NCI-H2081 treated with DMSO at 0.1 percent for 48 hours (cell line): ENCODE measurements at regions not wholly inside any gene's neighbourhood (a gene's known extent, or its start where the extent isn't known, plus 50 kb on each side); places are given as distances from the start of the nearest gene placed in this dataset.
"Not testable (repeated sequence)": the region's sequence is repeated elsewhere in the genome, so short reads cannot be mapped to it uniquely, and the experiment has no call there.

Source experiments
- DNase-seq: peaks from one replicate; lab custom pipeline; 2025; lab: John Stamatoyannopoulos, UW

DNA sequence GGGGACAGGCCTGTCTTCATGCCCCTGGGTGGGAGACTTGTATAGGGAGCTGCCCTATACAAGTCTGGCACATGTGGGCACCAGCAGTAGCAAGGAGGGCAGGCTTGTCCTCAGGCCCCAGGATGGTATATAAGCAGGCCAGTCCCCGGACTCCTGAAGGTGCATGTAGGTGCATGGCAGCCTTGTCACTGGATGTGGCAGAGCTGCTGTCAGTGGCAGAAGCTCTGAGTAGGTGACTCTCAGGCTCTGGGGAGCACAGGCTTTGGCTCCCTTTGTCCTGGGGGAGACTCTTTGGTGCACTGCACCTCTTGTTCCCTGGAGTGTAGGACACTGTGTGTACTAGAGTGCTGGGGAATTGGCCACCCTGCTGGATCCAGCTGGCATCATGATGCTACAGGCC, 376.7 kb upstream of the DIPK2B start:
- DNase-seq, result no peak

DNA sequence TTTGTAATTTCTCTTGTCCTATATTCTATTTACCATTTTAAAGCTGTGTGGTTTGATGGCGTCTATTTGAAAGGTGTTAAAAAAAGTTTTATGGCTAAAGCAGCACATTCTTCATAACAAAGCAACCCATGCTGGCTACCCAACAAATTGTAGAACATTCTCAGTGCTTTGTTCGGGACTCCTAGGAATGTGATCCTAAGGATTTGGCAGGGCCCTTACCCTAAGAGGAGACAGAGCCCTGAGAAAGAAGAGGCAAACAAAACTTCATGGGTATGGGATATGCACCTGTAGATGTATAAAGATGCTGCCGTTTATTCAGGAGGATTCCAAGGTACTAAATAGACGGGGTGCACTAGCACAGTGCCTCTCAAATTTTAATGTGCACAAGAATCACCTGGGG, 370.8 kb upstream of the DIPK2B start:
- no peak for DNase-seq

DNA sequence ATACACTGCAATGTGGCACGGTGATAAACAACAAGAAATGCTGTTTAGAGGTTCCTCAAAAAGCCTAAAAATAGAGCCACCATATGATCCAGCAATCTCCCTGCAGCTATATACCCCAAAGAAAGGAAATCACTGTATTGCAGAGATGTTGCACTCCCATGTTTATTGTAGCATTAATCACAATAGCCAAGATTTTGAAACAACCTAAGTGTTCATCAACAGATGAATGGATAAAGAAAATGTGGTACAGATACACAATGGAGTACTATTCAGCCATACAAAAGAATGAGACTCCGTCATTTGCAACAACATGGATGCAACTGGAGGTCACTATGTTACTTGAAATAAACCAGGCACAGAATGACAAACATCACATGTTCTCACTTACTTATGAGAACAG, 365.8 kb upstream of the DIPK2B start:
- DNase-seq, result no peak

DNA sequence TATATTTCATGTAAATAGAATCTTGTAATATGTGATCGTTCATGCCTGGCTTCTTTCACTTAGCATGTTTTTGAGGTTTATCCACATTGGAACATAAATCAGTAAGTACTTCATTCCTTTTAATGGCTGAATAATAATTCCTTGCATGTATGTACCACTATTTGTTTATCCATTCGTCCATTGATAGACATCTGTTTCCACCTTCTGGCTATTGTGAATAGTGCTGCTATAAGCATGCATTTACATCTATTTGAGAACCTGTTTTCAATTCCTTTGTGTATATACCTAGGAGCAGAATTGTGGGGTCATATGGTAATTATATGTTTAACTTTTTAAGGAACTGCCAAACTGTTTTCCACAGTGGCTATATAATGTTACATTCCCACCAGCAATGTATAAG, 356.7 kb upstream of the DIPK2B start:
- no peak for DNase-seq

DNA sequence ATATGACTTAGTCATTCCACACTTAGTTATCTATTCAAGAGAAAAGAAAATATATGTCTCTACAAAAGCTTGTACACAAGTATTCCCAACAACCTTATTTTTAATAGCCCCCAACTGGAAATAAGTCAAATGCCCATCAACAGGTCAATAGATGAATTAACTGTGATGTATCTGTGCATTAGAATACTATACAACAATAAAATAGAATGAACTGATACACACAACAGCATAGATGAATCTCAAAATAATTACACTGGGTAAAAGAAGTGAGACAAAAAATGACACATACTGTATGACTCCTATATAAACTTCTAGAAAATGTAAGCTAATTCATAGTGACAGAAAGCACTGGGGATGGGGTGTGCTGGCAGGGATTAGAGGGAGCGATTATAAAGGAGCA, 354.1 kb upstream of the DIPK2B start:
- DNase-seq, result no peak

DNA sequence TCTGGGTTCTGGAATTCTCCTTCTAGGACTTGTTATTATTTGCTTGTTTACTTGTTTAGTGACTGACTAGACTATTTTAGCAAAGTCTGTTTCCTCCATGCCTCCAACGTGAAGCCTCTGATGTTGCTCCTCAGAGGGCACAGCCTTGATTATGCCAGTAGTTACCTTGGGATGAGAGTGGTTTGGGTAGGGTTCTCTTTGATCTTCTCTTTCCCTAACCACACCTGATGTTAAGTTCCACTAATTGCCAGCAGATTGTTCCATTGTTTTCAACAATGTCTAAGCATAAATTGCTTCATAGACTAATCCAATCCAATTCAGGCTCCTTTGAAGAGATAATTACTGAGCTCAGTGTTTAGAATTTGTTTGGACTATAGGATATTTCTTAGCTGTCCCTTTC, 352.7 kb upstream of the DIPK2B start:
- DNase-seq, result no peak

DNA sequence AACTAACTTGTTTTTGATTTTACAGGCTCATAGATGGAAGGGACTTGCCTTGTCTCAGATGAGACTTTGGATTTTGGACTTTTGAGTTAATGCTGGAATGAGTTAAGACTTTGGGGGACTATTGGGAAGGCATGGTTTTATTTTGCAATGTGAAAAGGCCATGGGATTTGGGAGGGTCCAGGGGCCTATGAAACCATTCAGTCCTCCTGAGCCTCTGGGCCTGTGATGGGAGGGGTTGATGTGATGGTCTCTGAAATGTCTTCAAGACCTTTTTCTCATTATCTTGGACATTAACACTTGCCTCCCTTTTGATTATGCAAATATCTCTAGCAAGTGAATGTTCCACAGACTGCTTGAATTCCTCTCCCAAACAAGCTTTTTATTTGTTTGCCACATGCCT, 346.0 kb upstream of the DIPK2B start:
- not testable (repeated sequence) for DNase-seq

DNA sequence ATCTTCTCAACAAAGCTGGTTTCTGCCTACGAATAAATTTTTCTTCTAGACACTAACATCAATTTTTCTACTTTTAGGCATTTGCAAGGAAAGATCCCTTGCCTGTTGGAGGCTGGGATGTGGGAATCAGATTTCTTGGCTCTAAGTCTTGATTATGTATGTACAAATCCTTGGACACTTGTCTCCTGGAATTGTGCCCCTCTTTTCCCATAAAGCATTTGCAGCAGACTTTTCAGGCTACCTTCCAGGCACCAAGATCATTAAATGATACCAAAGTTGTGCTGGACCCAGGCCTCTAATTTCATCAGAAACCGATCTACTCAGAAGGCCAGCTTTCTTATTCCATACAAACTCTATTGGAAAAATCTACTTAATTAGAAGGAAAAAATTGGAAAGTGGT, 339.5 kb upstream of the DIPK2B start:
- no peak for DNase-seq

DNA sequence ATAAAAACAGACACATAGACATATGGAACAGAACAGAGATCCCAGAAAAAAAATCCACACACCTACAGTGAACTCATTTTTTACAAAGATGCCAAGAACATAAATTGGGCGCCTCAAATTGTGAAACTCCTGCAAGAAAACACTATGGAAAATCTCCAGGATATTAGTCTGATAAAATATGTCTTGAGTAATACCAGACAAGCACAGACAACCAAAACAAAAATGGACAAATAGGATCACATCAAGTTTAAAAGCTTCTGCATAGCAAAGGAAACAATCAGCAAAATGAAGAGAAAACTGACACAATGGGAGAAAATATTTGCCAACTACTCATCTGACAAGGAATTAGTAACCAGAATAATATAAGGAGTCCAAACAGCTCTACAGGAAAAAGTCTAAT, 337.3 kb upstream of the DIPK2B start:
- no peak for DNase-seq

DNA sequence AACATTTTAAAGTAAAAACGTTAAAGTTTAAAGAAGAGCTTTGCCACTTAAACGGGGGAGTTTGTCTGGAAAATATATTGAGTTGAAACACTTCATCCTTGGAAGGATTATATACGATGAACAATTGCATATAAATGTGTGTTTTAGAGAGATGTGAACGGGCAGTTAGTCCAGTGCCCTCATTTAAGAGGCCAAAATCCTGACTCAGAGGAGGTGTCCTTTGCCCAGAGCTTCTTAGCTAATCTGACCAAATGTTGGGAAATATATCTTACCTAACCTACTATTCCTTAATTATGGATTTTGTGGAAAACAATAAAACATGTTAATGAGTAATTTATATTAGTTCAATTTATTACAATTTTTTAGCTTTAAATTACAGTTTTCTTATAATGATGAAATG, 327.2 kb upstream of the DIPK2B start:
- no peak for DNase-seq

DNA sequence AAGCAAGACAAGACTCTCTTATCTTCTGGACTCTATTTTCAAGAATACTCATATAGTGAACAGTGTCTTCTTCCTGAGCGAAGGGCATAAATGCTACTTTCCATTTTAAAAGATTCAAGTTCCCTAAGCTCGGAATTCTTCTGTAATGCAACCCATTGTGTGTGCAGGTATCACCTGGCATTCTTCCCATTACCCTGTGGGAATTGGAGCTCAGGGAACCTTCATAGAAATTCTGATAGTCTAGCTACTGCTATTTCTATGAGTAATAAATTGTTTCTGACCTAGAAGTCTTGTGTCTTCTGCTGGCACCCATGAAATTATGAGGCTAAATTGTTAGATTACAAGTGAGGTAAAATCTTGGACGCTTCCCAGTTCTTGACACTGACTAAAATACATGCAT, 324.1 kb upstream of the DIPK2B start:
- DNase-seq, result no peak

DNA sequence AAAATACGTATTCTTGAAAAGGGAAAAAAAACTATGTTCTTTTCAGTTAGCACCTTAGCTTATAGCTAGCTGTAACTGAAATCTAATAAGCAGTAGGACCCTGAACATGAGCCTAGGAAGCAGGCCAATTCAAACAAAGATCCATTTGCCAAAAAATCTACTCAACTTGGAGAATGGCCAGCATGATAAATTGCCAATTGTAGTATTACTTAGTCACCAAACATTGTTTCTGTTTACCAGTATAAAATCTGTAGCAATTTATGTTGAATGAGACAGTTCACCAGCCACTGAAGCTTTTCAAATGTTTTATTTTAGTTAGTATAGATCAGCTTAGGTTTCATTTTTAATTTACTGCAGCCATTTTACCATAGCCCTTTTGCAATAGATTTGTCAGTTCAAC, 323.6 kb upstream of the DIPK2B start:
- peak; percentile 72 for DNase-seq

DNA sequence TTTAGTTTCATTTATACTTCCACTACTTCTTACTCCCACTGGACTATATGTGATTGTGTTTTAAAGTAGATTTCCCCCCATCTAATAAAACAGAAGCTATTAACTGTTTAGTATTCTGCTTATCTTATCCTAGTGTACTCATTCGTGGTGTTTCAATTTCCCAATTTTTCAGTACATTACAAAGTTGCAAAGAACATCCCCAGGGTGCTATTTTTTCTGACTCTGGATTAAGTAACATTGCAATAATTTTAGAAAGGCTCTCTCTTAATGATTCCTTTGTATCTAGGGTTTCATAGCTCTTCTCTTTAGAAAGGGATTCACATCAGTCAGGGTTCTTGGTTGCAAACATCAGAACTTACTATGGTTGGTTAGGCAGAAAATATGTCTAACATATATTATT, 317.9 kb upstream of the DIPK2B start:
- no peak for DNase-seq

DNA sequence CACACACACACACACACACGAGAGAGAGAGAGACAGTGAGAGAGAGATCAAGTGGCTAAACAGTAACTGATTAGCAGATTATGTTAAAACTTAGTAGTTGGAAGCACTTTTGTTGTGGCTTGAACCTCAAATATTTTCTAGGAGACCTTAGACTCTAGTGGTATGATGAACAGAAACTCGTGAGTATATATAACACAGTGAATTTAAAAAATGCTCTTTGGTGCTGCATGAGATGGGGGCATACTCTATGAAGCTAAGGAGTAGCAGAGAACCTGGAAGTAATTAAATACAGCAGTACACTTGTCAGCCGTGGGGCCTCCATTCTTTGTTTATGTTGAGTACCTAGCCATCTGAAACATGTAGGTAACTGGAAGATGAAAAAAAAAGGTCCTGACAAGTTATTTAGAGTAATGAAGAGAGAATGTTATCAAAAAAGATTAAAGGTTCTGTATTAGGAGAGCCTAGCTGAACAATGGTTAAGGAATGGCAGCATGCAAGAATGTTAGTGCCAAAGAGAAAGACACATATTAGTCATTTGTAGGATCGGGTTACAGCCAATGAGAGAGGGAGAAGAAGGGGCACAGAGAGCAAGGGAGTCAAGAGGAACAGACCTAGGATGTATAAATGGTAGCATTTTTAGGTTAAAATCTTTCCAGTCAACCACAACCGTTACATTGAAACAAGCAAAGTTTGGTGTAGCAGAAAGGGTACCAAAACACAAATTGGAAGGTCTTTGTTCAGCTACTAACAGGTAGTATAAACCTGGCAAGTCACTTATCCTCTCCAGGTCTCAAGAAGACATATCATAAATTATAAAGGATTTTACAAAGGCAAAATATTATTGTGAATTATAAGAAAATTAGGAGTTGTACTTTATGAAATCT, 316.7 kb upstream of the DIPK2B start:
- DNase-seq, result no peak

DNA sequence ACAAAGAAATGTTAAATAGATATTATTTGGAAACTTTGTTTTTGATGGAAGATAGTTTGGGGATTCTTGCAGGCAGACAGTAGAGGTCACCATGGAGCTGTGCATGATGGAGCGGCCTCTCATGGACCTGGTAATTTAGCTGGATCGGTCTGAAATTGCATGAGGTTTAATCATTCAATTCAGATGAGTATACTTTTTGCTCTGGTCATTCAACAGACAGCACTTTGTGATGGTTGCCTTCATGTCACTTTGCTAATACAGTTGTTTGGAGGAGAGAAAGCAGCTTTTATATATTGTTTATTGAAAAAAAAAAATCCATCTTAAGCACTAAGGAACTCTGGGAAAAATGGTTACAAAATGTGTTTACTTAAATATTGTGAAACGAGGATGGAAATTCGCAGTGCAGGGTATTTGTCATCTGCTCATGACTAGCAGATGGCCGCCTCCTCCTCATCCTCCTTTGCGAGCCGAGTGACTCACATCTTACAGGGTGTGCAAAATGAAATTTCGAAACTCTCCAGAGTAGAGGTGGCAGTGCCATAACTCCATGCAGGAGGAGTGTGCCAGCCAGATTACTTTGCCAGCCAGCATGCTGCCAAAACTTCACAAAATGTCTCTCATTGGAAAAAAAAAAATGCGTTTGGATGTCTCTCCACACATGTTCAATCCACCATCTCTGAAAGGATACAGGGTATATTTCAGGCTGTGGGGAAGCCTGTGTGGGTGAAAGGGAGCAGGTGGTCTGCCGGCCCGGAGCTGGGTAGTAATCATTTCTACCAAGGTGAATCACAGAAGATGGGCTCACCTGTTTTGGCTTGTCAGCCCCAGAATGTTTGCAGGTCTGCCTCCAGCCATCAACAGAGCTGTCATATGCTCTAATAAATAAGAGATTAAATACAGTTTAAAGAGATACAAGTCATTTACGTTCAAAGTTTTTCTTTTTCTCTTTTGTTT, 314.9 kb upstream of the DIPK2B start:
- DNase-seq, result peak; percentile 12

DNA sequence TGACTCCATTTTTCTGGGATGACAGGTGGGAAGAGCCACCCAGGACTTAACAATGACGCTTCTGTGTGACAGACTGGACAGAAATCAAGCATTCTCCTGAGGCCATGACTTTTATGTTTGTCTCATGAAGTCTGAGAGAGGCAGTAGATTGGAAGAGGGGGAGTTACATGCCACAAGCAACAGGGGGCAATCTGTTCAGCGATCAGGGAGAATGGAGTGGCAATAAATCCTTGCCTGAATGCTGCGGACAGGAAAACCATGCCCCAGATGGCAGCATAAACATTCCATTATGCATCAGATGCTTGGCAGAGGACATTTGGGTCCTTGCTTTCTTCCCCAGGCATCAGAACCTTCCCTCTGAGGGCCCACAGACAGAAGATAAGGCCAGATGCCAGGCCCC, 312.4 kb upstream of the DIPK2B start:
- no peak for DNase-seq

DNA sequence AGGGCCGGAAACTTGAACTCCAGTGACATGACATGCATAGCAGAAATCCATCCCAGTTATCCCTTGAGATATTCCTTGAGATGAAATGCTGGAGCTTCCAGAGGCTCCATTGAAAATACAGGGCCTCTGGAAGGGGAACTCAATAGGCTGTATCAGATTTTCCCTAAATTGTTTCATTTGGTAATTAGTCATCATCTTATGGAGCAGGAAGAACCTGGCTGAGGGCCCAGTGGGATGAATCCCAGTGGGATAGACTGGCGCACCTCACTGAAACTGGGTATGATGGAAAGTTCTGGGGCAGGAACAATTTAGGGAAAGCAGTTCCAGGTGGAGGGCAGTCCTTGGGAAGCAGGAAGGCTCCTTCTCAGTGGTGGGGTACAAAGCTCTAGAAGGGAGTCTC, 307.8 kb upstream of the DIPK2B start:
- no peak for DNase-seq

DNA sequence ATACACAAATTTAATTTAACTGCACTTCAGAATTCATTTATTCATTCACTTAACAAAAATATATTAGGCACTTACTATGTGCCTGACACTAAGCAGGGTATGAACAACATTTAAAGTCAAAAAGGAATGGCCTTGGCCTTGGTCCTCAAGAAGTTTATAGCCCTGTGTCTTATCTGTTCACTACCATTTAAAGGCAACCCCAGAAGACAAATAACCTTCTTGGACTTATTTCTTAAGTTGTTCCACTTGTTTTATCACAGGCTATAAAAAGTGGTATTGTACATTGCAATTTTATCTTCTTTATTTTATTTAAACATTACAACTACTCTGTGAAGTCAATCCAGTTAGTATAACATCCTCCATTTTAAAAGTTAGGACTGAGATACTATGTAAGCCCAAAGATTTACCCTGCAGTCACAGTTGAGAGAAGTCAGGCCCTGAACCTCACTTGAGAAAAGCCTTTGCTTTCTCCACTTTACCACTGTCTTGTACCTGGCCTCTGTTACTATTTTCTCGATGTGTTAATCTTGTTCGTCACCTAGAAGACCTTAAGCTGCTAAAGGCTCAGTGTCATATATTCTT, 305.6 kb upstream of the DIPK2B start:
- DNase-seq, result no peak

DNA sequence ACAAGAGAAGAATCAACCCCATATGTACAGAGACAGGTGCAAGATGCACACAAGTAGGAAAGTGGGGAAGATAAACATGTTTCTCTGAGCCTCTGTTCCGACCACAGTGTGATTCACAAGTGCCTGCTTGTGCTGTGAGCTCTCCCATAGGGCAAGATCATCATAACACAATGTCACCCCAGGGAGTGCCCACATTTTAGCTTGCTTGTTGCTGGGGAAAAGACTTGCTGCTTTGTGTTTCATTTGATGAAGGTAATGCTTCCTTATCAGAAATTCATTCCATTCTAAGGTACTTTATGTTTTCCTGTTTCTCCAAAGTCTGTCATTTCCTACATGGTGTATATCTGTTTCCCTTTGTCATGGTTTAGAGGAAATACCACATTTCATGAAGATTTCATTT, 304.5 kb upstream of the DIPK2B start:
- no peak for DNase-seq

DNA sequence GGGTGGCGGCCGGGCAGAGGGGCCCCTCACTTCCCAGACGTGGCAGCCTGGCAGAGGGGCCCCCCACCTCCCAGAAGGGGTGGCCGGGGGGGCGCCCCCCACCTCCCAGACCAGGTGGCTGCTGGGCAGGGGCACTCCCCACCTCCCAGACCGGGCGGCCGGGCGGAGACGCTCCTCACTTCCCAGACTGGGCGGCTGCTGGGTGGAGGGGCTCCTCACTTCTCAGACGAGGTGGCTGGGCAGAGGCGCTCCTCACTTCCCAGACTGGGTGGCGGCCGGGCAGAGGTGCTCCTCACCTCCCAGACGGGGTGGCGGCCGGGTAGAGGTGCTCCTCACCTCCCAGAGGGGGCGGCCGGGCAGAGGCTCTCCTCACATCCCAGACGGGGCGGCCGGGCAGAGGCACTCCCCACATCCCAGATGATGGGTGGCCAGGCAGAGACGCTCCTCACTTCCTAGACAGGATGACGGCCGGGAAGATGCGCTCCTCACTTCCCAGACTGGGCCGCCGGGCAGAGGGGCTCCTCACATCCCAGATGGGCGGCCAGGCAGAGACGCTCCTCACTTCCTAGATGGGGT, 303.2 kb upstream of the DIPK2B start:
- DNase-seq, result not testable (repeated sequence)

DNA sequence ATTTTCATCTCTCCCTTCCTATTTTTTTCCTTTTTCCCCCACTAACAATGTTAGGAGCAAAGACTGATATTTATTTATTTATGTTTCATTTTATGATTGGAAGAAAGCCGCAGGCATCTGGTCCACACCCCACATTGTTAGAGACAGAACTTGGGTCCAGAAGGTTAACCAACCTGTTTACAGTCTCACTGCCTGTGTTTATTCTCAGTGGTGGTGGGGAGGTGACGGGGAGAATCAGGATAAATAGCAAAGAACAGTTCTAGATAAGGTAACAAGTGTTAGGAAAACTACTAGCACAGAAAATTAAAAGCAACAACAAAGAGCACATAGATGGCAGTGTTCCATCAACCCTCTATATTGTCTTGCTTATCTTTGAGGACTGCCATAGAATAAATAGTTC, 301.7 kb upstream of the DIPK2B start:
- DNase-seq, result no peak

DNA sequence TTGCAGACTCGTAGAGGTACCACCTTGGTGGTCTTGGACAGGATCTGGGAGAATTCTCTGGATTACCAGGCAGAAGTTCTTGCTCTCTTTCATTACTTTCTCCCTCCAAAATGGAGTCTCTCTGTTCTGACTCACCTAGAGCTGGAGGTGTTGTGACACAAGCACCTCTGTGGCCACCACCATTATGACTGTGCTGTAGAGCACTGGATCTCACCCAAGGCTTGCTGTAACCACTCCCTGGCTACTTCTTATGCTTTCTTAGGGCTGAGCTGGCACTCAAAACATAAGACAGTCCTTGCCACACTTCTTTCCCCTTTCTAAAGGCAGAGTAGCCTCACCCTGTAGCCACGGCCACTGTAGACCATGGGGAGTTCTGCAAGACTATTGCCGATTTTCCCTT, 296.6 kb upstream of the DIPK2B start:
- DNase-seq, result no peak
